ENCODE measurements at regions not wholly inside any gene's neighbourhood (a gene's known extent, or its start where the extent isn't known, plus 50 kb on each side); places are given as distances from the start of the nearest gene placed in this dataset.

- H3K27ac ChIP-seq: no peak overlapping the region
- H3K9me3 ChIP-seq: no peaks in the 10 kb centered on the region
- TF ChIP-seq CTCF (IDR thresholded peaks at IDR 0.05): no peak
- no peak for TF ChIP-seq POLR2A (IDR thresholded peaks at IDR 0.05)
- H3K27me3 ChIP-seq: no peaks in the 10 kb centered on the region
- no peak overlapping the region for H3K4me3 ChIP-seq
- 50% methylated on average over 1 of the region's 1 CpG for WGBS (ENCODE audit: insufficient coverage, low coverage, low lambda C conversion rate, missing lambda C conversion rate)
- no peaks in the 10 kb centered on the region for H3K36me3 ChIP-seq
- intact Hi-C loops (cut with DNase I): no loop called here
- no peaks in the 10 kb centered on the region for H3K4me1 ChIP-seq
- ATAC-seq: no peak
- no peak for DNase-seq
These were observed 2083.0 kb upstream of the CELF4 start for GRCh38 chr18:39648616-39649015.

GRCh38 chr18:39647627-39648534 is 2082.3 kb upstream of the CELF4 start:
- H3K27me3 ChIP-seq: no peaks in the 10 kb centered on the region
- no peaks in the 10 kb centered on the region for H3K9me3 ChIP-seq
- no peaks in the 10 kb centered on the region for H3K4me1 ChIP-seq
- 40% methylated on average over 4 of the region's 4 CpGs for WGBS (ENCODE audit: insufficient coverage, low coverage, low lambda C conversion rate, missing lambda C conversion rate)
- no peak for ATAC-seq
- intact Hi-C loops (cut with DNase I): no loop called here
- no peak for TF ChIP-seq CTCF (IDR thresholded peaks at IDR 0.05)
- TF ChIP-seq POLR2A (IDR thresholded peaks at IDR 0.05): no peak
- no peak overlapping the region for H3K4me3 ChIP-seq
- H3K36me3 ChIP-seq: no peaks in the 10 kb centered on the region
- H3K27ac ChIP-seq: no peak overlapping the region
- DNase-seq: no peak

GRCh38 chr18:39638224-39638623 is 2072.6 kb upstream of the CELF4 start:
- no peak for DNase-seq
- Histone ChIP-seq H3K4me1 (no peaks in the 10 kb centered on the region), H3K36me3 (no peaks in the 10 kb centered on the region), H3K4me3 (no peak overlapping the region), H3K27me3 (no peaks in the 10 kb centered on the region), H3K9me3 (no peaks in the 10 kb centered on the region), H3K27ac (no peak overlapping the region)
- WGBS (ENCODE audit: insufficient coverage, low coverage, low lambda C conversion rate, missing lambda C conversion rate): 47% methylated on average over 1 of the region's 1 CpG
- no peak for ATAC-seq
- intact Hi-C loops (cut with DNase I): no loop called here
- TF ChIP-seq POLR2A (IDR thresholded peaks at IDR 0.05): no peak
- no peak for TF ChIP-seq CTCF (IDR thresholded peaks at IDR 0.05)

GRCh38 chr18:39636931-39637330 is 2071.3 kb upstream of the CELF4 start:
- intact Hi-C loops (cut with DNase I): no loop called here
- Histone ChIP-seq H3K4me1 (no peaks in the 10 kb centered on the region), H3K4me3 (no peak overlapping the region), H3K27me3 (no peaks in the 10 kb centered on the region), H3K36me3 (no peaks in the 10 kb centered on the region), H3K27ac (no peak overlapping the region), H3K9me3 (no peaks in the 10 kb centered on the region)
- no peak for TF ChIP-seq CTCF (IDR thresholded peaks at IDR 0.05)
- no peak for TF ChIP-seq POLR2A (IDR thresholded peaks at IDR 0.05)
- DNase-seq (no peak), ATAC-seq (no peak)
- WGBS (ENCODE audit: insufficient coverage, low coverage, low lambda C conversion rate, missing lambda C conversion rate): 47% methylated on average over 1 of the region's 1 CpG
